Aorta (tissue), 5 donors: ENCODE measurements at regions not wholly inside any gene's neighbourhood (a gene's known extent, or its start where the extent isn't known, plus 50 kb on each side); places are given as distances from the start of the nearest gene placed in this dataset.

Experiments used
- ATAC-seq: fragments of 200-7000 bp; cut with Tn5 transposase; one replicate; pipeline ENCODE4 v1.9.1; 2022; ENCODE audit warnings: moderate library complexity; ENCODE audit not compliant: low FRiP score
- DNase-seq, 2 donors: peaks; one replicate each; pipeline ENCODE4 v3.0.0-alpha.2; 2020
- H3K27ac ChIP-seq, 2 donors: one replicate each; pipeline ENCODE4 v1.5.1; 2013; ENCODE audit warnings: low read length in 2 of 2, mild to moderate bottlenecking in 2 of 2, moderate library complexity in 2 of 2, control low read depth in 1 of 2, inconsistent platforms in 1 of 2, low read depth in 1 of 2
- H3K27me3 ChIP-seq, 2 donors: one replicate each; pipeline ENCODE4 v1.6.1; 2013; ENCODE audit warnings: control low read depth in 1 of 2, low read length in 1 of 2, mild to moderate bottlenecking in 1 of 2, moderate library complexity in 1 of 2; ENCODE audit not compliant: insufficient read depth in 2 of 2, control insufficient read depth in 1 of 2
- H3K36me3 ChIP-seq, 2 donors: one replicate each; pipeline ENCODE4 v1.6.1; 2013; ENCODE audit warnings: control low read depth in 1 of 2, low read length in 1 of 2, mild to moderate bottlenecking in 1 of 2; ENCODE audit not compliant: insufficient read depth in 2 of 2, control insufficient read depth in 1 of 2
- H3K4me1 ChIP-seq, 2 donors: one replicate each; pipeline ENCODE4 v1.6.1; 2013; ENCODE audit warnings: low read length in 2 of 2, control low read depth in 1 of 2, mild to moderate bottlenecking in 1 of 2, moderate library complexity in 1 of 2; ENCODE audit not compliant: insufficient read depth in 2 of 2, control insufficient read depth in 1 of 2
- H3K4me3 ChIP-seq, 2 donors: one replicate each; pipeline ENCODE4 v1.5.1; 2013; ENCODE audit warnings: low read length in 2 of 2, control low read depth in 1 of 2, mild to moderate bottlenecking in 1 of 2
- H3K9me3 ChIP-seq: one replicate; pipeline ENCODE4 v1.6.1; 2013; ENCODE audit warnings: mild to moderate bottlenecking, low read length; ENCODE audit not compliant: control insufficient read depth
- WGBS, 2 donors: extraction: QIAGEN DNeasy Blood & Tissue Kit; methylation state at CpG; one replicate each; pipeline ENCODE4 v1.1.7; 2013; 5-methylcytosine and 5-hydroxymethylcytosine counted together
- intact Hi-C, 2 donors: fragments of 100-400 bp; cut with DNase I; formaldehyde crosslinking; loops; one replicate each; pipeline versions ENCODE4 v1.14.2 to v1.15.0; 2022
- donor health status: healthy with polysubstance abuse.
- donor health status: Bipolar disorder and iron deficiency.
- donor health status: DM: no; HTN: no; CAD: no.
- donor health status: DM: no; HTN: no; CAD: no.
- donor health status: DM: yes; HTN: yes; CAD: no.

DNA sequence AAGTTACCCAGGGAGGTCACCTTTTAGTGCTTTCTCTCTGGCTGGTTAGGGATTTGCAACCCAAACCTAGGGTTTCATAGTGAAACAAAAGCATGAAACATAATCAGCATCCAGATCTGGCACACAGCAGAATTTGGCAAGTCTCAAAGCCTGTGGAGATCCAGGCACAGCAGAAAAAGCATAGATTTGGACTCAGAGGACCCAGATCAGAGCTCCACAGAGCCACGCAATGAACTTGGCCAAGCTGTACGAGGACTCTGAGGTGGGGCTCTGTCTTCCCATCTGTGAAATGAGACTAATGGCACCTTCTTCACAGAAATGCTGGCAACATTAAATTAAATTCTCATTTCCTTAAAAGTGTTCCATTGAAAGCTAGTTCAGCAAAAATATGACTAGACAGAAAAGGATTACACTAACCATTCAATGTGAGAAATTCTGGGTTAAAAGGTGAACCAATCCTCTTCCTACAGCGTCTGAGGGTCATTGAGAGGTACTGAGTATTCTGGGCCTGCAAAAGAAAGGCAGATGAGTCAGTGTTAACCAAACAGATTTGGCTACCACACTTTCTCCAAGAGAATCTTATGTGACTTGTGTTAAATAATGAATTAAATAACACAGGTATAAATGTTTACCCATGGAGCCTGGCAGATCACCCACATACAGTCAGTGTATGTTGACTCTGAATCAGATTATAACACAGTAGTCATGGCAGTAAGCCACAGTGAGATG, 266.3 kb downstream of the MREG start:
- intact Hi-C loops = no loop called here
- H3K4me3 ChIP-seq = no peak overlapping the region
- H3K27ac ChIP-seq = no peak overlapping the region
- DNase-seq (no peak), ATAC-seq (no peak)
- no peaks in the 10 kb centered on the region for H3K4me1 ChIP-seq
- no peaks in the 10 kb centered on the region for H3K36me3 ChIP-seq
- no peaks in the 10 kb centered on the region for H3K27me3 ChIP-seq
- H3K9me3 ChIP-seq = no peaks in the 10 kb centered on the region
- WGBS, 2 donors = 38 to 40% methylated on average over 3 of the region's 3 CpGs

- H3K4me1 ChIP-seq = no peaks in the 10 kb centered on the region
Observed at GRCh38 chr2:215746226-215746886, 267.0 kb downstream of the MREG start.

DNA sequence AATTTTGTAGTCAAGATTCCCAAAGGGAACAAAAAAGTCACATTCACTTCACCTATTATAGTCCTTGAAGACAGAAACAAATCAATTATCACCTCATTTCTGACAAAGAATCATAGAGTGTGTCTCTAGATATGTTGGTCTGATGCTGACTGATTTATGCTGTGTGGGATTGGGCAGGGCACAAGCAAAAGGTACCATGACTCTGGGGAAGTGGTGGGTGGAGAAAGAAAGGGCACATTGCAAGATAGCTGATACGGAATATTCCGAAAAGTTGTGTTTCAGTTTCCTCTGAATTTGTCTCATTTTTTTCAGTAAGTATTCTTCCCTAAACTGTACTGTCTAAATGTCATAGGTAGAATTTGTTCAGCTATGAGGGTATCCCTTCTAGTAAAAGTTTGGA, 268.0 kb downstream of the MREG start:
- Histone ChIP-seq H3K27ac (no peak overlapping the region), H3K4me3 (no peak overlapping the region), H3K9me3 (no peaks in the 10 kb centered on the region), H3K36me3 (no peaks in the 10 kb centered on the region), H3K27me3 (no peaks in the 10 kb centered on the region), H3K4me1 (no peaks in the 10 kb centered on the region)
- DNase-seq (no peak), ATAC-seq (no peak)
- WGBS, 2 donors = 93 to 97% methylated on average over 2 of the region's 2 CpGs
- intact Hi-C loops = no loop called here

More at GRCh38 chr2:215746226-215746886, 267.0 kb downstream of the MREG start:
- Histone ChIP-seq H3K27ac (no peak overlapping the region), H3K4me3 (no peak overlapping the region), H3K36me3 (no peaks in the 10 kb centered on the region), H3K27me3 (no peaks in the 10 kb centered on the region), H3K9me3 (no peaks in the 10 kb centered on the region)
- intact Hi-C loops = no loop called here
- WGBS, 2 donors = 84 to 87% methylated on average over 9 of the region's 9 CpGs
- DNase-seq (no peak), ATAC-seq (no peak)

GRCh38 chr2:215744514-215744913, 268.8 kb downstream of the MREG start:
- H3K4me1 ChIP-seq = no peaks in the 10 kb centered on the region
- H3K4me3 ChIP-seq = no peak overlapping the region
- H3K27me3 ChIP-seq = no peaks in the 10 kb centered on the region
- H3K27ac ChIP-seq = no peak overlapping the region
- 97 to 99% methylated on average over 4 of the region's 4 CpGs for WGBS, 2 donors
- no peaks in the 10 kb centered on the region for H3K9me3 ChIP-seq
- DNase-seq (no peak), ATAC-seq (no peak)
- no peaks in the 10 kb centered on the region for H3K36me3 ChIP-seq
- intact Hi-C loops = no loop called here

- Histone ChIP-seq H3K4me1 (no peaks in the 10 kb centered on the region), H3K27ac (no peak overlapping the region), H3K4me3 (no peak overlapping the region), H3K36me3 (no peaks in the 10 kb centered on the region), H3K9me3 (no peaks in the 10 kb centered on the region), H3K27me3 (no peaks in the 10 kb centered on the region)
- DNase-seq (no peak), ATAC-seq (no peak)
- intact Hi-C loops = no loop called here
Observed at GRCh38 chr2:215743066-215743465, 270.3 kb downstream of the MREG start.

DNA sequence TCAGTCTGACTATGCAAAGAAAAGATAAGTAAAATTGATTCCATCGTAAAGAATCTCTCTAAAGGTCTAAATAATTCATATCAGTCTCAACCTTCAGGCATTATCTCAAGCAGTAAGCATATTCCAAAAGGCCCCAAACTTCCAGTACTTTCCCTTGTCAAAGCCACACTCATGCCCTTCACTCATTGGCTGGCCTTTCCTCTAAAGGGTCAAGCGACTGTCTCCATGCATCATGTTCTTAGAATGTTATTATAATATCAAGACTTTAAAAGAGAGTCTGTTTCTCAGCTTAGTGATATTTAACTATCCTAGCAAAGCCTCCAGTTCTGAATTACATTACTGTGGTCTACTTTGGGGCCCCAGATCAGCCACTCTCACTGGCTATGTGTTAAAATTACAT, 271.3 kb downstream of the MREG start:
- DNase-seq = no peak
- no peak overlapping the region for H3K4me3 ChIP-seq
- H3K36me3 ChIP-seq = no peaks in the 10 kb centered on the region
- H3K4me1 ChIP-seq = no peaks in the 10 kb centered on the region
- no peak overlapping the region for H3K27ac ChIP-seq
- no peaks in the 10 kb centered on the region for H3K9me3 ChIP-seq
- H3K27me3 ChIP-seq = no peaks in the 10 kb centered on the region
- intact Hi-C loops = no loop called here
- ATAC-seq = no peak
- 90 to 91% methylated on average over 2 of the region's 2 CpGs for WGBS, 2 donors

DNA sequence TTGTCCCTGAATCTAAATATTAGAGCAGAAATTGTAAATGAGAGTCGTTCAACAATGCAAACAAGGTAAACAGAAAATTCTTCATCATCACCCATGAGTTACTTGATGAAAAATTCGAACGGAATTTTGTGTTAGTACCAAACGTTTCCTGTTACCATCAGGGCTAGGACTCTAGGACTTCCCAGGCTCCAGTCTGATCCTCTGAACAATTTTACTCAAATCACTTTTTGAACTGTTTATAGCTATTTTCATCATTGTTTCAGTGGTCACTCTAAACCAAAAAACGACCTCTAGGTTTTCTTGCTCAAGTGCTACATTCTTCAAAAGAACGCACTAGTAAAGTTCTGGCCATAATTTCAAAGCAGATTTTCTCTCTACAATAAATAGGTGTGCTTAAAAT, 273.3 kb downstream of the MREG start:
- no peaks in the 10 kb centered on the region for H3K36me3 ChIP-seq
- intact Hi-C loops = no loop called here
- no peak overlapping the region for H3K27ac ChIP-seq
- no peaks in the 10 kb centered on the region for H3K9me3 ChIP-seq
- WGBS, 2 donors = 88 to 91% methylated on average over 6 of the region's 6 CpGs
- H3K4me1 ChIP-seq = no peaks in the 10 kb centered on the region
- H3K4me3 ChIP-seq = no peak overlapping the region
- no peak for ATAC-seq
- no peak for DNase-seq
- H3K27me3 ChIP-seq = no peaks in the 10 kb centered on the region

DNA sequence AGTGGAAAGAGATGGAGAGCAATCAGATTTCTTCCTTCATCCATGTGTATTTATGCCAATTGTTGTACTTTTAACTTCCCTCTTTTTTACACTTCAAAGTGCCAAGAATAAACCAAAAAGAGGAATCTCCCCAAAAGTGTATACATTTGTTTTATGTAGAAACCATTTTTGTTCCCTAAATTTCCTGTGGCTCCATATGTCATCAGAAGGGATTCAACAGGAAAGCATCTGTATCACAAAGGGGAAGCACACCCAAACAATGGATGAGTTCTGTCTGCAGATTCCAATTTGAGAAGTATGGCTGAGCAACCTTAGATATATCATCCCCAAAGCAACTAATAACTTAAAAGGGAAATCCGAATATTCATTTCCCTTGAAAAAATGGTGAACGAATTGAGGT, 275.0 kb downstream of the MREG start:
- ATAC-seq = no peak
- H3K36me3 ChIP-seq = no peaks in the 10 kb centered on the region
- H3K27me3 ChIP-seq = no peaks in the 10 kb centered on the region
- intact Hi-C loops = no loop called here
- no peaks in the 10 kb centered on the region for H3K4me1 ChIP-seq
- no peak overlapping the region for H3K4me3 ChIP-seq
- DNase-seq = no peak
- 94 to 97% methylated on average over 2 of the region's 2 CpGs for WGBS, 2 donors
- no peaks in the 10 kb centered on the region for H3K9me3 ChIP-seq
- no peak overlapping the region for H3K27ac ChIP-seq

DNA sequence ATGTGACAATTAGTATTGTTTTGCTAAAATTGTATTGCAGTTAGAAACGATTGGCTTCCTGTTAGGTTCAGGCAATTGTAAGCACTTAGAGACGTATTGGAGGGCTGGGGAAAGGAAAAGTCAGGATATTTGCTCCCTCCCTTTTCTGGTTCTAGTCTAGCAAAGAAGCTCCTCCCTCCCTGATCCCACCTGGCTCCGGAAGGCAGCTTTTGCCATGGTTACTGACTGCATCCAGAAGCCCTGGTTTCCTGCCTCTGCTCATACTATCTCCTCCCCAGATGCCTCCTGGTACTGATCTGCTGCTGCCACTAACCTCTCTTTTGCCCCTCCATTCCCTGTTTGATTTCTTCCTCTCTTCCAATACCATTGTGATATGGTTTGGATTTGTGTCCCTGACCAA, 275.9 kb downstream of the MREG start:
- no peaks in the 10 kb centered on the region for H3K4me1 ChIP-seq
- no peaks in the 10 kb centered on the region for H3K36me3 ChIP-seq
- intact Hi-C loops = no loop called here
- ATAC-seq (no peak), DNase-seq (no peak)
- H3K4me3 ChIP-seq = no peak overlapping the region
- no peaks in the 10 kb centered on the region for H3K27me3 ChIP-seq
- H3K9me3 ChIP-seq = no peaks in the 10 kb centered on the region
- WGBS, 2 donors = 81% methylated on average over 3 of the region's 3 CpGs
- H3K27ac ChIP-seq = no peak overlapping the region
